ENCODE measurements at regions not wholly inside any gene's neighbourhood (a gene's known extent, or its start where the extent isn't known, plus 50 kb on each side); places are given as distances from the start of the nearest gene placed in this dataset.
"Not testable (repeated sequence)": the region's sequence is repeated elsewhere in the genome, so short reads cannot be mapped to it uniquely, and the experiment has no call there.

- H3K4me3 Mint-ChIP-seq: no peak overlapping the region
- H3K4me1 Mint-ChIP-seq (ENCODE audit: unreplicated experiment): no peaks in the 10 kb centered on the region
- no peaks in the 10 kb centered on the region for H3K36me3 Mint-ChIP-seq
- no peak overlapping the region for H3K27ac Mint-ChIP-seq
- no peaks in the 10 kb centered on the region for H3K27me3 Mint-ChIP-seq
- peaks cover 15% of the 10 kb centered on the region for H3K9me3 Mint-ChIP-seq
- no peak for DNase-seq (ENCODE audit: extremely low spot score, unreplicated experiment)
- TF ChIP-seq CTCF (conservative IDR thresholded peaks at IDR 0.05): no peak
Measured at GRCh38 chr5:63032343-63032742, 453.7 kb downstream of the LRRC70 start.

GRCh38 chr5:63029891-63030290 lies 451.3 kb downstream of the LRRC70 start:
- no peak for TF ChIP-seq CTCF (conservative IDR thresholded peaks at IDR 0.05)
- H3K4me1 Mint-ChIP-seq (ENCODE audit: unreplicated experiment): no peaks in the 10 kb centered on the region
- no peaks in the 10 kb centered on the region for H3K27me3 Mint-ChIP-seq
- DNase-seq (ENCODE audit: extremely low spot score, unreplicated experiment): no peak
- no peak overlapping the region for H3K27ac Mint-ChIP-seq
- H3K36me3 Mint-ChIP-seq: no peaks in the 10 kb centered on the region
- H3K4me3 Mint-ChIP-seq: no peak overlapping the region
- peaks cover 15% of the 10 kb centered on the region for H3K9me3 Mint-ChIP-seq

GRCh38 chr5:63025679-63026078 lies 447.1 kb downstream of the LRRC70 start:
- Mint-ChIP-seq H3K4me3 (no peak overlapping the region), H3K27me3 (no peaks in the 10 kb centered on the region)
- TF ChIP-seq CTCF (conservative IDR thresholded peaks at IDR 0.05): no peak

GRCh38 chr5:63022403-63022802 lies 443.8 kb downstream of the LRRC70 start:
- H3K27me3 Mint-ChIP-seq: no peaks in the 10 kb centered on the region
- TF ChIP-seq CTCF (conservative IDR thresholded peaks at IDR 0.05): no peak
- H3K36me3 Mint-ChIP-seq: no peaks in the 10 kb centered on the region
- H3K27ac Mint-ChIP-seq: no peak overlapping the region
- H3K4me3 Mint-ChIP-seq: no peak overlapping the region
- no peak for DNase-seq (ENCODE audit: extremely low spot score, unreplicated experiment)
- no peaks in the 10 kb centered on the region for H3K4me1 Mint-ChIP-seq (ENCODE audit: unreplicated experiment)
- H3K9me3 Mint-ChIP-seq: no peaks in the 10 kb centered on the region

More at GRCh38 chr5:63025679-63026078, 447.1 kb downstream of the LRRC70 start:
- Mint-ChIP-seq H3K9me3 (no peaks in the 10 kb centered on the region), H3K4me1 (ENCODE audit: unreplicated experiment) (no peaks in the 10 kb centered on the region), H3K36me3 (no peaks in the 10 kb centered on the region), H3K27ac (no peak overlapping the region)
- DNase-seq (ENCODE audit: extremely low spot score, unreplicated experiment): no peak

GRCh38 chr5:63011158-63011557 lies 432.5 kb downstream of the LRRC70 start:
- Mint-ChIP-seq H3K4me1 (ENCODE audit: unreplicated experiment) (no peaks in the 10 kb centered on the region), H3K27ac (no peak overlapping the region), H3K9me3 (peaks cover 8% of the 10 kb centered on the region), H3K36me3 (no peaks in the 10 kb centered on the region), H3K4me3 (no peak overlapping the region), H3K27me3 (no peaks in the 10 kb centered on the region)
- TF ChIP-seq CTCF (conservative IDR thresholded peaks at IDR 0.05): no peak
- no peak for DNase-seq (ENCODE audit: extremely low spot score, unreplicated experiment)

- no peaks in the 10 kb centered on the region for H3K4me1 Mint-ChIP-seq (ENCODE audit: unreplicated experiment)
- no peak for DNase-seq (ENCODE audit: extremely low spot score, unreplicated experiment)
- no peaks in the 10 kb centered on the region for H3K27me3 Mint-ChIP-seq
- no peak overlapping the region for H3K4me3 Mint-ChIP-seq
- H3K9me3 Mint-ChIP-seq: peaks cover 8% of the 10 kb centered on the region
- TF ChIP-seq CTCF (conservative IDR thresholded peaks at IDR 0.05): no peak
- no peaks in the 10 kb centered on the region for H3K36me3 Mint-ChIP-seq
- H3K27ac Mint-ChIP-seq: no peak overlapping the region
Measured at GRCh38 chr5:63008195-63008594, 429.6 kb downstream of the LRRC70 start.

GRCh38 chr5:62994842-62995241 lies 416.2 kb downstream of the LRRC70 start:
- not testable (repeated sequence) for H3K27ac Mint-ChIP-seq; H3K4me1 Mint-ChIP-seq (ENCODE audit: unreplicated experiment); DNase-seq (ENCODE audit: extremely low spot score, unreplicated experiment); H3K27me3 Mint-ChIP-seq; H3K4me3 Mint-ChIP-seq; H3K36me3 Mint-ChIP-seq
- peaks cover 12% of the 10 kb centered on the region for H3K9me3 Mint-ChIP-seq

All from type B pancreatic cell (in vitro differentiated cells).